ENCODE measurements at regions not wholly inside any gene's neighbourhood (a gene's known extent, or its start where the extent isn't known, plus 50 kb on each side); places are given as distances from the start of the nearest gene placed in this dataset.

- no peak for TF ChIP-seq TEAD4 (IDR thresholded peaks at IDR 0.05; ENCODE audit: low read depth, low read length)
- no peak for TF ChIP-seq SUZ12 (IDR thresholded peaks at IDR 0.05; ENCODE audit: low read length)
- TF ChIP-seq POLR2A (IDR thresholded peaks at IDR 0.05; ENCODE audit: control extremely low read depth in 1 of 2, low read depth in 2 of 2, low read length in 2 of 2) = no peak
- no peak for TF ChIP-seq ZNF274 (IDR thresholded peaks at IDR 0.05; ENCODE audit: borderline replicate concordance, extremely low read depth, low read length)
- TF ChIP-seq SP2 (IDR thresholded peaks at IDR 0.05; ENCODE audit: low read length) = no peak
These were observed 788.9 kb downstream of the TBC1D32 start (continued) for GRCh38 chr6:120545353-120545752.
